ENCODE measurements at regions not wholly inside any gene's neighbourhood (a gene's known extent, or its start where the extent isn't known, plus 50 kb on each side); places are given as distances from the start of the nearest gene placed in this dataset.

- TF ChIP-seq POLR2A (IDR thresholded peaks at IDR 0.05) = no peak
- TF ChIP-seq CTCF (IDR thresholded peaks at IDR 0.05) = no peak
- Histone ChIP-seq H3K27me3 (no peaks in the 10 kb centered on the region), H3K4me3 (no peak overlapping the region), H3K36me3 (no peaks in the 10 kb centered on the region), H3K9me3 (no peaks in the 10 kb centered on the region), H3K4me1 (no peaks in the 10 kb centered on the region), H3K27ac (no peak overlapping the region)
- intact Hi-C loops (cut with DNase I) = no loop called here
- no peak for DNase-seq
- 64 to 76% methylated on average over 2 of the region's 2 CpGs for WGBS, 2 donors
Observed at GRCh38 chr2:34892766-34893165, 1293.7 kb upstream of the FAM98A start.

- Histone ChIP-seq H3K27ac (no peak overlapping the region), H3K9me3 (no peaks in the 10 kb centered on the region), H3K4me3 (no peak overlapping the region), H3K4me1 (no peaks in the 10 kb centered on the region), H3K27me3 (no peaks in the 10 kb centered on the region), H3K36me3 (no peaks in the 10 kb centered on the region)
- no peak for DNase-seq
- no peak for TF ChIP-seq POLR2A (IDR thresholded peaks at IDR 0.05)
- WGBS, 2 donors = 68 to 75% methylated on average over 5 of the region's 5 CpGs
- intact Hi-C loops (cut with DNase I) = no loop called here
Observed at GRCh38 chr2:34892256-34892655, 1293.2 kb upstream of the FAM98A start.

- intact Hi-C loops (cut with DNase I) = no loop called here
- DNase-seq = no peak
- 40 to 45% methylated on average over 4 of the region's 4 CpGs for WGBS, 2 donors
- H3K4me3 ChIP-seq = no peak overlapping the region
- no peaks in the 10 kb centered on the region for H3K27me3 ChIP-seq
- H3K9me3 ChIP-seq = no peaks in the 10 kb centered on the region
- no peaks in the 10 kb centered on the region for H3K36me3 ChIP-seq
- H3K27ac ChIP-seq = no peak overlapping the region
- no peaks in the 10 kb centered on the region for H3K4me1 ChIP-seq
- TF ChIP-seq POLR2A (IDR thresholded peaks at IDR 0.05) (no peak), CTCF (IDR thresholded peaks at IDR 0.05) (no peak)
Observed at GRCh38 chr2:34875091-34875745, 1276.1 kb upstream of the FAM98A start.

GRCh38 chr2:34853646-34854045 lies 1254.5 kb upstream of the FAM98A start:
- no peaks in the 10 kb centered on the region for H3K27me3 ChIP-seq
- H3K4me1 ChIP-seq = no peaks in the 10 kb centered on the region
- no peak for DNase-seq
- no peak overlapping the region for H3K4me3 ChIP-seq
- intact Hi-C loops (cut with DNase I) = no loop called here
- WGBS, 2 donors = 65% methylated on average over 4 to 5 of the region's 5 CpGs
- H3K9me3 ChIP-seq = peaks cover 0 to 4% (median 0%) of the 10 kb centered on the region in 3 donors
- H3K27ac ChIP-seq = no peak overlapping the region
- no peaks in the 10 kb centered on the region for H3K36me3 ChIP-seq
- TF ChIP-seq POLR2A (IDR thresholded peaks at IDR 0.05) (no peak), CTCF (IDR thresholded peaks at IDR 0.05) (no peak)

GRCh38 chr2:34851804-34852203 lies 1252.7 kb upstream of the FAM98A start:
- Histone ChIP-seq H3K4me3 (no peak overlapping the region), H3K27ac (no peak overlapping the region), H3K27me3 (no peaks in the 10 kb centered on the region), H3K36me3 (no peaks in the 10 kb centered on the region), H3K4me1 (no peaks in the 10 kb centered on the region), H3K9me3 (peaks cover 0 to 4% (median 0%) of the 10 kb centered on the region in 3 donors)
- intact Hi-C loops (cut with DNase I) = no loop called here
- 51 to 53% methylated on average over 2 of the region's 2 CpGs for WGBS, 2 donors
- DNase-seq = no peak
- TF ChIP-seq POLR2A (IDR thresholded peaks at IDR 0.05) (no peak), CTCF (IDR thresholded peaks at IDR 0.05) (no peak)

- Histone ChIP-seq H3K9me3 (no peaks in the 10 kb centered on the region), H3K4me1 (no peaks in the 10 kb centered on the region), H3K4me3 (no peak overlapping the region), H3K27me3 (no peaks in the 10 kb centered on the region), H3K27ac (no peak overlapping the region), H3K36me3 (no peaks in the 10 kb centered on the region)
- 73 to 77% methylated on average over 3 of the region's 3 CpGs for whole genome bisulfite sequencing, 2 donors
- no peak for DNase-seq
- intact Hi-C loops (cut with DNase I) = no loop called here
- TF ChIP-seq CTCF (IDR thresholded peaks at IDR 0.05) = no peak
Observed at GRCh38 chr2:34849827-34850226, 1250.7 kb upstream of the FAM98A start.
